AG04449 (cell line): ENCODE measurements at regions not wholly inside any gene's neighbourhood (a gene's known extent, or its start where the extent isn't known, plus 50 kb on each side); places are given as distances from the start of the nearest gene placed in this dataset.

Source experiments
- CTCF ChIA-PET: fragments of 350-600 bp; formaldehyde crosslinking; extraction: SDS; loops from one replicate; lab custom pipeline; 2021; ENCODE audit warnings: antibody characterized with exemption; lab: Yijun Ruan, JAX
- POLR2A ChIA-PET: fragments of 400-600, 350-600 bp; formaldehyde crosslinking; extraction: SDS; loops from one replicate; lab custom pipeline; 2020; ENCODE audit warnings: antibody characterized with exemption, inconsistent platforms; lab: Yijun Ruan, JAX
- DNase-seq: peaks from one replicate; pipeline ENCODE4 v3.0.0-alpha.2; 2010; ENCODE audit warnings: low read depth, low spot score
- H3K4me3 ChIP-seq: 2 replicates; pipeline ENCODE4 v1.5.1; 2011; ENCODE audit warnings: low read depth, mild to moderate bottlenecking, control low read depth, low read length
- CTCF ChIP-seq: IDR thresholded peaks from one replicate; pipeline ENCODE4 v1.5.1; 2011; ENCODE audit warnings: mild to moderate bottlenecking, moderate library complexity, low read length, control low read depth, inconsistent platforms; ENCODE audit not compliant: insufficient read depth; ENCODE audit errors: missing control alignments

GRCh38 chr1:104592926-104593325 lies 843.2 kb downstream of the AMY1C start:
- POLR2A ChIA-PET: no interaction called here
- no peak for DNase-seq
- CTCF ChIA-PET: no interaction called here
- H3K4me3 ChIP-seq: no peak overlapping the region
- no peak for TF ChIP-seq CTCF

GRCh38 chr1:104593413-104594187 lies 843.9 kb downstream of the AMY1C start:
- DNase-seq: no peak
- H3K4me3 ChIP-seq: no peak overlapping the region
- TF ChIP-seq CTCF: no peak
- ChIA-PET CTCF (no interaction called here), POLR2A (no interaction called here)

GRCh38 chr1:104617474-104617873 lies 867.8 kb downstream of the AMY1C start:
- H3K4me3 ChIP-seq: no peak overlapping the region
- no peak for DNase-seq
- TF ChIP-seq CTCF: no peak
- CTCF ChIA-PET: no interaction called here
- POLR2A ChIA-PET: no interaction called here

GRCh38 chr1:104621221-104621620 lies 871.5 kb downstream of the AMY1C start:
- POLR2A ChIA-PET: no interaction called here
- CTCF ChIA-PET: no interaction called here
- no peak for DNase-seq
- no peak for TF ChIP-seq CTCF
- no peak overlapping the region for H3K4me3 ChIP-seq

- DNase-seq: no peak
- POLR2A ChIA-PET: no interaction called here
- TF ChIP-seq CTCF: no peak
- no peak overlapping the region for H3K4me3 ChIP-seq
- CTCF ChIA-PET: no interaction called here
Observed at GRCh38 chr1:104624538-104624937, 874.8 kb downstream of the AMY1C start.

- ChIA-PET POLR2A (no interaction called here), CTCF (no interaction called here)
- no peak for TF ChIP-seq CTCF
- no peak for DNase-seq
- H3K4me3 ChIP-seq: no peak overlapping the region
Observed at GRCh38 chr1:104629589-104629988, 879.9 kb downstream of the AMY1C start.
